K562 (cell line): ENCODE measurements at regions not wholly inside any gene's neighbourhood (a gene's known extent, or its start where the extent isn't known, plus 50 kb on each side); places are given as distances from the start of the nearest gene placed in this dataset.

Experiments
- ATAC-seq: fragments of 200-7000 bp; cut with Tn5 transposase; 3 replicates; pipeline ENCODE4 v1.9.1; 2020; ENCODE audit warnings: moderate library complexity
- BruUV-seq: library from RNA; stranded (reverse); fragments of 400-500 nt; replicated peaks from 2 replicates; lab custom pipeline; 2021; lab: Mats Ljungman, UMichigan
- CTCF ChIA-PET: fragments of 300-600 bp; formaldehyde crosslinking; extraction: SDS; loops from one replicate; lab custom pipeline; 2021; ENCODE audit warnings: low intra/inter-chr PET ratio; lab: Yijun Ruan, JAX
- POLR2A ChIA-PET: fragments of 300-600, 350-650 bp; sonication (Branson Sonifier 250); formaldehyde crosslinking; extraction: SDS; loops from one replicate; lab custom pipeline; 2021; ENCODE audit warnings: antibody characterized with exemption, inconsistent platforms; lab: Yijun Ruan, JAX
- DNase-seq, 4 experiments: peaks; one replicate each; pipeline versions ENCODE4 v3.0.0 to v3.0.0-alpha.2; 2011 to 2018; ENCODE audit warnings: low spot score in 3 of 4, mixed read lengths in 3 of 4; ENCODE audit errors: extremely low read depth in 1 of 4
- FAIRE-seq: peaks from 2 replicates; lab custom pipeline; 2011; peaks lifted over from hg19 to GRCh38; lab: Jason Lieb, UNC
- H2AFZ ChIP-seq: 2 replicates; pipeline ENCODE4 v1.6.0; 2011; ENCODE audit warnings: low read depth, low read length, control low read depth, inconsistent platforms
- H3K27ac ChIP-seq: fragments of 200-600 bp; 3 replicates; pipeline ENCODE4 v1.8.0; 2011; ENCODE audit warnings: low read depth, mild to moderate bottlenecking, control low read depth, inconsistent platforms, low read length, moderate library complexity, mixed read lengths; ENCODE audit errors: extremely low read depth
- H3K27me3 ChIP-seq, 2 experiments: fragments of 300-600 bp in 1 of 2; 2 replicates in 1 of 2; 3 replicates in 1 of 2; pipeline versions ENCODE4 v1.6.0 to v1.8.0; 2011; ENCODE audit warnings: inconsistent platforms in 2 of 2, low read length in 2 of 2, mild to moderate bottlenecking in 1 of 2, mixed read lengths in 1 of 2, moderate library complexity in 1 of 2; ENCODE audit not compliant: control insufficient read depth in 2 of 2, insufficient read depth in 2 of 2
- H3K36me3 ChIP-seq: fragments of 300-600 bp; 3 replicates; pipeline ENCODE4 v1.8.0; 2011; ENCODE audit warnings: mild to moderate bottlenecking, low read length, inconsistent platforms; ENCODE audit not compliant: control insufficient read depth, insufficient read depth
- H3K4me1 ChIP-seq, 2 experiments: fragments of 200-600 bp in 1 of 2; replicated peaks in 1 of 2; 2 replicates in 1 of 2; 3 replicates in 1 of 2; pipeline versions ENCODE4 v1.5.1 to v1.8.0; 2011; ENCODE audit warnings: inconsistent platforms in 2 of 2, low read length in 2 of 2, mild to moderate bottlenecking in 1 of 2, mixed read lengths in 1 of 2, moderate library complexity in 1 of 2; ENCODE audit not compliant: control insufficient read depth in 2 of 2, insufficient read depth in 2 of 2
- H3K4me2 ChIP-seq: 2 replicates; pipeline ENCODE4 v1.6.1; 2011; ENCODE audit warnings: low read length, control low read depth, inconsistent platforms, mixed read lengths; ENCODE audit not compliant: insufficient read depth
- H3K4me3 ChIP-seq: fragments of 200-600 bp; sonication (generic), shearing (Covaris generic); 2 replicates; pipeline ENCODE4 v1.5.1; 2016; ENCODE audit warnings: control low read depth, inconsistent platforms
- H3K79me2 ChIP-seq: fragments of 200-600 bp; 3 replicates; pipeline ENCODE4 v1.8.0; 2011; ENCODE audit warnings: low read length, inconsistent platforms; ENCODE audit not compliant: control insufficient read depth, insufficient read depth
- H3K9ac ChIP-seq, 2 experiments: 2 replicates each; pipeline versions ENCODE4 v1.6.0 to v1.6.1; 2011; ENCODE audit warnings: low read depth in 2 of 2, low read length in 2 of 2, control low read depth in 1 of 2, inconsistent platforms in 1 of 2, mild to moderate bottlenecking in 1 of 2, mixed read lengths in 1 of 2; ENCODE audit not compliant: insufficient read depth in 1 of 2
- H3K9me1 ChIP-seq: one replicate; pipeline ENCODE4 v1.6.0; 2011; ENCODE audit warnings: inconsistent platforms, mild to moderate bottlenecking, low read length, moderate library complexity; ENCODE audit not compliant: control insufficient read depth, insufficient read depth
- H3K9me3 ChIP-seq: replicated peaks from 2 replicates; pipeline ENCODE4 v1.5.1; 2011; ENCODE audit warnings: low read depth, low read length, inconsistent platforms; ENCODE audit not compliant: control insufficient read depth, insufficient read depth
- H4K20me1 ChIP-seq: replicated peaks from 2 replicates; pipeline ENCODE4 v1.6.1; 2011; ENCODE audit warnings: low read length, inconsistent platforms, mixed read lengths; ENCODE audit not compliant: control insufficient read depth, insufficient read depth
- CTCF ChIP-seq, 3 experiments: IDR thresholded peaks in 2 of 3; conservative IDR thresholded peaks in 1 of 3; 2 replicates each; pipeline ENCODE4 v1.5.1; 2011 to 2012; ENCODE audit warnings: low read length in 3 of 3, mild to moderate bottlenecking in 3 of 3, control low read depth in 2 of 3, improper control_type of control experiment in 1 of 3, inconsistent platforms in 1 of 3, low read depth in 1 of 3, mixed read lengths in 1 of 3, moderate library complexity in 1 of 3; ENCODE audit not compliant: insufficient read depth in 2 of 3
- JUN ChIP-seq, 2 experiments: sonication (generic) in 1 of 2; formaldehyde crosslinking in 1 of 2; IDR thresholded peaks; 2 replicates each; pipeline versions ENCODE4 v1.6.1 to v1.8.0; 2012 to 2022; ENCODE audit warnings: borderline replicate concordance in 2 of 2, mild to moderate bottlenecking in 2 of 2, improper control_type of control experiment in 1 of 2, low read depth in 1 of 2, low read length in 1 of 2, missing genetic modification reagents in 1 of 2
- MTA2 ChIP-seq: fragments of 450-650 bp; IDR thresholded peaks from 2 replicates; pipeline ENCODE4 v1.6.1; 2016; ENCODE audit warnings: low read depth
- RAD21 ChIP-seq, 2 experiments: fragments of 250-450 bp in 1 of 2; fragments of 450-650 bp in 1 of 2; sonication (Bioruptor Pico) in 1 of 2; formaldehyde crosslinking in 1 of 2; IDR thresholded peaks in 1 of 2; conservative IDR thresholded peaks in 1 of 2; 2 replicates each; pipeline versions ENCODE4 v1.4.0 to v1.8.0; 2020 to 2022; ENCODE audit warnings: mild to moderate bottlenecking in 2 of 2, moderate library complexity in 1 of 2
- ZFP30 ChIP-seq: fragments of 250-450 bp; sonication (Bioruptor Pico); IDR thresholded peaks from 2 replicates; pipeline ENCODE4 v1.8.0; 2022; ENCODE audit warnings: moderate library complexity, mild to moderate bottlenecking, inconsistent platforms, borderline replicate concordance
- WGBS: fragments of 100-300 bp; shearing (Covaris generic); methylation state at CpG from one replicate; pipeline ENCODE4 v1.1.6; 2016; ENCODE audit warnings: low coverage, mixed read lengths; ENCODE audit not compliant: insufficient coverage; ENCODE audit errors: missing lambda C conversion rate; 5-methylcytosine and 5-hydroxymethylcytosine counted together
- in situ Hi-C: fragments of 300-500 bp; cut with MboI; formaldehyde crosslinking; loops from 4 replicates; pipeline ENCODE4 v1.15.0; 2018; ENCODE audit warnings: inconsistent platforms, mixed read lengths
- intact Hi-C: fragments of 100-400 bp; cut with micrococcal nuclease; formaldehyde crosslinking; loops from 2 replicates; pipeline ENCODE4 v1.14.2; 2022

DNA sequence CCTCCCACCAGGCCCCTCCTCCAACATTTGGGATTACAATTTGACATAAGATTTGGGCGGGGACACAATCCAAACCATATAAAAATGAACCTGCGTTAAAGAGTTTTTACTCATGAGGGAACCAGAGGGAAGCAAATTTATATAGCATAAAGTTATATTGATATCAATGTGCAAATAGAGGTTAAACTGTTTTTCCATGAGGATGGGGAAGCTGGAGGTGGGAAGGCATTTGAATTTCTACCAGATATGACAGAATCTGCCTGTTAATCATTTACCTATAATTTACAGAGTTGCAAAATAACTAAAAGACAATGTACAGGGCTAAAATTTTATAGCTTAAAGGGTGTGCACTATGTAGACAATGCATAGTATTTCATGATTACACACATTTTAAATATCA lies 322.0 kb upstream of the FKBP1C start:
- no peak overlapping the region for H3K4me3 ChIP-seq
- H3K79me2 ChIP-seq = no peaks in the 10 kb centered on the region
- BruUV-seq = no TSS peak
- DNase-seq = no peak
- ChIA-PET POLR2A (no interaction called here), CTCF (no interaction called here)
- intact Hi-C loops (no loop called here), in situ Hi-C loops (no loop called here)
- WGBS = 0% methylated on average over 2 of the region's 2 CpGs
- no peaks in the 10 kb centered on the region for H3K36me3 ChIP-seq
- H3K9me1 ChIP-seq = no peaks in the 10 kb centered on the region
- H3K9me3 ChIP-seq = no peaks in the 10 kb centered on the region
- H3K27ac ChIP-seq = no peak overlapping the region
- ATAC-seq = no peak
- no peak for TF ChIP-seq ZFP30 (CRISPR knock-in tag)
- no peak for FAIRE-seq
- H2AFZ ChIP-seq = no peak overlapping the region
- no peak overlapping the region for H3K9ac ChIP-seq
- no peak overlapping the region for H3K4me2 ChIP-seq
- no peaks in the 10 kb centered on the region for H3K4me1 ChIP-seq
- H4K20me1 ChIP-seq = no peaks in the 10 kb centered on the region
- no peaks in the 10 kb centered on the region for H3K27me3 ChIP-seq

GRCh38 chr6:62891065-62891647 lies 320.1 kb upstream of the FKBP1C start:
- Histone ChIP-seq H3K4me3 (no peak overlapping the region), H4K20me1 (no peaks in the 10 kb centered on the region), H3K36me3 (no peaks in the 10 kb centered on the region), H3K4me1 (no peaks in the 10 kb centered on the region), H3K27ac (no peak overlapping the region), H3K9me3 (no peaks in the 10 kb centered on the region), H2AFZ (no peak overlapping the region), H3K9me1 (no peaks in the 10 kb centered on the region), H3K27me3 (no peaks in the 10 kb centered on the region), H3K4me2 (no peak overlapping the region), H3K9ac (no peak overlapping the region), H3K79me2 (no peaks in the 10 kb centered on the region)
- peak in 3 of 4 experiments; percentile 5 to 8 (median 6) for DNase-seq
- TF ChIP-seq RAD21 (CRISPR knock-in tag; conservative IDR thresholded peaks at IDR 0.05 in 1 of 2, IDR thresholded peaks at IDR 0.05 in 1 of 2) (peak in 1 of 2 experiments; percentile 16; a peak in 1 of 4 replicates), MTA2 (no peak), JUN (IDR thresholded peaks at IDR 0.05; ENCODE audit: borderline replicate concordance, low read depth, low read length) (no peak), JUN (CRISPR knock-in tag; IDR thresholded peaks at IDR 0.05; ENCODE audit: borderline replicate concordance) (no peak), CTCF (IDR thresholded peaks at IDR 0.05 in 2 of 3, conservative IDR thresholded peaks at IDR 0.05 in 1 of 3; ENCODE audit: insufficient read depth in 2 of 3, low read depth in 1 of 3, low read length in 3 of 3) (peak in 1 of 3 experiments; percentile 25; a peak in 1 of 6 replicates)
- ChIA-PET CTCF (no interaction called here), POLR2A (no interaction called here)
- no peak for FAIRE-seq
- WGBS = 0% methylated on average over 2 of the region's 2 CpGs
- intact Hi-C loops (no loop called here), in situ Hi-C loops (no loop called here)
- ATAC-seq = no peak
- no TSS peak for BruUV-seq
